Fibroblast of pulmonary artery (primary cell): ENCODE measurements at regions not wholly inside any gene's neighbourhood (a gene's known extent, or its start where the extent isn't known, plus 50 kb on each side); places are given as distances from the start of the nearest gene placed in this dataset.

Experiments
- DNase-seq: peaks from one replicate; pipeline ENCODE4 v3.0.0-alpha.2; 2010; ENCODE audit warnings: low read depth
- H3K4me3 ChIP-seq: replicated peaks from 2 replicates; pipeline ENCODE4 v1.5.1; 2011; ENCODE audit warnings: low read depth, mild to moderate bottlenecking, control low read depth, low read length, moderate library complexity
- CTCF ChIP-seq: IDR thresholded peaks from 2 replicates; pipeline ENCODE4 v1.5.1; 2011; ENCODE audit warnings: mild to moderate bottlenecking, control low read depth, low read length, inconsistent platforms; ENCODE audit errors: missing control alignments

GRCh38 chr3:159645874-159646273, 342.8 kb upstream of the IL12A start:
- no peak for TF ChIP-seq CTCF
- no peak overlapping the region for H3K4me3 ChIP-seq
- no peak for DNase-seq

GRCh38 chr3:159649951-159650350, 338.7 kb upstream of the IL12A start:
- no peak for DNase-seq
- no peak overlapping the region for H3K4me3 ChIP-seq
- no peak for TF ChIP-seq CTCF

GRCh38 chr3:159650726-159651125, 337.9 kb upstream of the IL12A start:
- no peak overlapping the region for H3K4me3 ChIP-seq
- TF ChIP-seq CTCF, result no peak
- DNase-seq, result no peak

- no peak for TF ChIP-seq CTCF
- no peak overlapping the region for H3K4me3 ChIP-seq
- no peak for DNase-seq
These were observed 336.2 kb upstream of the IL12A start for GRCh38 chr3:159652452-159652851.

GRCh38 chr3:159654183-159655134, 334.2 kb upstream of the IL12A start:
- no peak overlapping the region for H3K4me3 ChIP-seq
- no peak for DNase-seq
- no peak for TF ChIP-seq CTCF

- DNase-seq, result no peak
- no peak for TF ChIP-seq CTCF
These were observed 333.4 kb upstream of the IL12A start for GRCh38 chr3:159655202-159655601.

GRCh38 chr3:159657176-159657575, 331.5 kb upstream of the IL12A start:
- TF ChIP-seq CTCF, result no peak
- H3K4me3 ChIP-seq, result no peak overlapping the region
- no peak for DNase-seq

More at GRCh38 chr3:159655202-159655601, 333.4 kb upstream of the IL12A start:
- H3K4me3 ChIP-seq, result no peak overlapping the region
